ENCODE measurements at regions not wholly inside any gene's neighbourhood (a gene's known extent, or its start where the extent isn't known, plus 50 kb on each side); places are given as distances from the start of the nearest gene placed in this dataset.
"Not testable (repeated sequence)": the region's sequence is repeated elsewhere in the genome, so short reads cannot be mapped to it uniquely, and the experiment has no call there.

GRCh38 chr5:88092358-88092757 is 176.3 kb downstream of the TMEM161B start:
- no peak for DNase-seq

GRCh38 chr5:88090506-88090905 is 178.1 kb downstream of the TMEM161B start:
- no peak for DNase-seq

- DNase-seq: no peak
Observed at GRCh38 chr5:88089719-88090390, 178.8 kb downstream of the TMEM161B start.

GRCh38 chr5:88085462-88085861 is 183.2 kb downstream of the TMEM161B start:
- DNase-seq: no peak

GRCh38 chr5:88081877-88082276 is 186.8 kb downstream of the TMEM161B start:
- DNase-seq: no peak

- no peak for DNase-seq
Observed at GRCh38 chr5:88063813-88064212, 204.8 kb downstream of the TMEM161B start.

- no peak for DNase-seq
Observed at GRCh38 chr5:88060194-88060593, 208.5 kb downstream of the TMEM161B start.

- no peak for DNase-seq
Observed at GRCh38 chr5:88058625-88059024, 210.0 kb downstream of the TMEM161B start.

- DNase-seq: not testable (repeated sequence)
Observed at GRCh38 chr5:88052468-88052867, 216.2 kb downstream of the TMEM161B start.

- DNase-seq: no peak
Observed at GRCh38 chr5:88051148-88051547, 217.5 kb downstream of the TMEM161B start.

- DNase-seq: no peak
Observed at GRCh38 chr5:88049737-88050136, 218.9 kb downstream of the TMEM161B start.

- no peak for DNase-seq
Observed at GRCh38 chr5:88049156-88049555, 219.5 kb downstream of the TMEM161B start.

- DNase-seq: peak; percentile 57
Observed at GRCh38 chr5:88045931-88046461, 222.6 kb downstream of the TMEM161B start.

- DNase-seq: no peak
Observed at GRCh38 chr5:88045165-88045564, 223.5 kb downstream of the TMEM161B start.

GRCh38 chr5:88034520-88034919 is 234.1 kb downstream of the TMEM161B start:
- no peak for DNase-seq

GRCh38 chr5:88033191-88033590 is 235.5 kb downstream of the TMEM161B start:
- no peak for DNase-seq

- DNase-seq: no peak
Observed at GRCh38 chr5:88029011-88029410, 239.6 kb downstream of the TMEM161B start.

- DNase-seq: no peak
Observed at GRCh38 chr5:88021141-88021540, 247.5 kb downstream of the TMEM161B start.

GRCh38 chr5:88014984-88015383 is 253.7 kb downstream of the TMEM161B start:
- DNase-seq: peak; percentile 3

- no peak for DNase-seq
Observed at GRCh38 chr5:88000877-88001276, 267.8 kb downstream of the TMEM161B start.

- peak; percentile 7 for DNase-seq
Observed at GRCh38 chr5:87997662-87998061, 271.0 kb downstream of the TMEM161B start.

GRCh38 chr5:87966213-87966612 is 302.4 kb downstream of the TMEM161B start:
- DNase-seq: no peak

GRCh38 chr5:87954121-87954520 is 314.5 kb downstream of the TMEM161B start:
- DNase-seq: no peak

GRCh38 chr5:87951661-87952060 is 317.0 kb downstream of the TMEM161B start:
- no peak for DNase-seq
